Loucy (cell line): ENCODE measurements at regions not wholly inside any gene's neighbourhood (a gene's known extent, or its start where the extent isn't known, plus 50 kb on each side); places are given as distances from the start of the nearest gene placed in this dataset.

Source experiments
- H2AFZ ChIP-seq: fragments of 200-600 bp; sonication (generic); 2 replicates; pipeline ENCODE4 v1.6.0; 2016; ENCODE audit warnings: antibody characterized with exemption, mild to moderate bottlenecking, low read length, moderate library complexity
- H3F3A ChIP-seq: fragments of 200-600 bp; 2 replicates; pipeline ENCODE4 v1.6.0; 2016; ENCODE audit warnings: antibody characterized with exemption, low read depth, mild to moderate bottlenecking
- H3K27me3 ChIP-seq: fragments of 200-600 bp; sonication (generic); 2 replicates; pipeline ENCODE4 v1.6.1; 2014; ENCODE audit warnings: low read length, mild to moderate bottlenecking; ENCODE audit not compliant: insufficient read depth, poor library complexity, severe bottlenecking
- H3K36me3 ChIP-seq: fragments of 200-600 bp; sonication (generic); 2 replicates; pipeline ENCODE4 v1.6.1; 2016; ENCODE audit warnings: low read length; ENCODE audit not compliant: insufficient read depth
- H3K4me1 ChIP-seq: fragments of 200-600 bp; sonication (generic); 2 replicates; pipeline ENCODE4 v1.5.1; 2014; ENCODE audit warnings: low read length, mild to moderate bottlenecking; ENCODE audit not compliant: insufficient read depth, poor library complexity, severe bottlenecking
- H3K4me2 ChIP-seq: fragments of 200-600 bp; sonication (generic); 2 replicates; pipeline ENCODE4 v1.6.0; 2014; ENCODE audit warnings: antibody characterized with exemption, low read length, low read depth, mild to moderate bottlenecking; ENCODE audit not compliant: poor library complexity, severe bottlenecking
- H3K4me3 ChIP-seq: fragments of 200-600 bp; sonication (generic); 2 replicates; pipeline ENCODE4 v1.5.1; 2014; ENCODE audit warnings: low read length, mild to moderate bottlenecking, mixed read lengths; ENCODE audit not compliant: poor library complexity, severe bottlenecking
- H3K79me2 ChIP-seq: fragments of 200-600 bp; sonication (generic); 2 replicates; pipeline ENCODE4 v1.6.1; 2014; ENCODE audit warnings: low read length; ENCODE audit not compliant: insufficient read depth
- H3K9ac ChIP-seq: fragments of 200-600 bp; sonication (generic); 2 replicates; pipeline ENCODE4 v1.6.0; 2014; ENCODE audit warnings: mild to moderate bottlenecking, low read depth, low read length, moderate library complexity; ENCODE audit not compliant: poor library complexity, severe bottlenecking
- H3K9me2 ChIP-seq: fragments of 200-600 bp; sonication (generic); replicated peaks from 2 replicates; pipeline ENCODE4 v1.6.1; 2016; ENCODE audit warnings: low read depth, low read length, mixed read lengths
- H3K9me3 ChIP-seq: fragments of 200-600 bp; sonication (generic); 2 replicates; pipeline ENCODE4 v1.6.1; 2014; ENCODE audit warnings: mild to moderate bottlenecking, antibody characterized with exemption, low read length, low read depth; ENCODE audit not compliant: insufficient read depth
- H4K20me1 ChIP-seq: fragments of 200-600 bp; sonication (generic); 2 replicates; pipeline ENCODE4 v1.6.0; 2014; ENCODE audit warnings: antibody characterized with exemption, low read length, mild to moderate bottlenecking; ENCODE audit not compliant: insufficient read depth, poor library complexity, severe bottlenecking
- CTCF ChIP-seq: fragments of 200-600 bp; sonication (generic); conservative IDR thresholded peaks from 2 replicates; pipeline ENCODE4 v1.5.1; 2014; ENCODE audit warnings: mild to moderate bottlenecking, antibody characterized with exemption, low read length
- EZH2phosphoT487 ChIP-seq: fragments of 200-600 bp; IDR thresholded peaks from 2 replicates; pipeline ENCODE4 v1.6.1; 2018; ENCODE audit warnings: antibody characterized with exemption, mild to moderate bottlenecking, moderate library complexity, borderline replicate concordance

- H3K4me1 ChIP-seq = no peaks in the 10 kb centered on the region
- H3K36me3 ChIP-seq = no peaks in the 10 kb centered on the region
- H3F3A ChIP-seq = no peaks in the 10 kb centered on the region
- no peaks in the 10 kb centered on the region for H3K9me3 ChIP-seq
- no peaks in the 10 kb centered on the region for H3K79me2 ChIP-seq
- no peak overlapping the region for H3K9ac ChIP-seq
- H3K4me2 ChIP-seq = no peak overlapping the region
- no peaks in the 10 kb centered on the region for H3K27me3 ChIP-seq
- no peaks in the 10 kb centered on the region for H4K20me1 ChIP-seq
- no peak overlapping the region for H2AFZ ChIP-seq
- no peak for TF ChIP-seq CTCF
- no peak for TF ChIP-seq EZH2phosphoT487
- H3K9me2 ChIP-seq = no peaks in the 10 kb centered on the region
- H3K4me3 ChIP-seq = no peak overlapping the region
Measured at GRCh38 chr13:109667807-109668291, 118.5 kb downstream of the IRS2 start.

- Histone ChIP-seq H3F3A (no peaks in the 10 kb centered on the region), H4K20me1 (no peaks in the 10 kb centered on the region), H2AFZ (no peak overlapping the region), H3K36me3 (no peaks in the 10 kb centered on the region), H3K4me3 (no peak overlapping the region), H3K27me3 (no peaks in the 10 kb centered on the region), H3K4me1 (no peaks in the 10 kb centered on the region), H3K4me2 (no peak overlapping the region), H3K9me2 (no peaks in the 10 kb centered on the region), H3K79me2 (no peaks in the 10 kb centered on the region), H3K9me3 (no peaks in the 10 kb centered on the region), H3K9ac (no peak overlapping the region)
- TF ChIP-seq EZH2phosphoT487 (no peak), CTCF (no peak)
Measured at GRCh38 chr13:109667056-109667455, 119.3 kb downstream of the IRS2 start.

GRCh38 chr13:109666656-109667055 lies 119.7 kb downstream of the IRS2 start:
- Histone ChIP-seq H3K27me3 (no peaks in the 10 kb centered on the region), H3K9ac (no peak overlapping the region), H3F3A (no peaks in the 10 kb centered on the region), H3K36me3 (no peaks in the 10 kb centered on the region), H3K9me3 (no peaks in the 10 kb centered on the region), H3K9me2 (no peaks in the 10 kb centered on the region), H3K79me2 (no peaks in the 10 kb centered on the region), H2AFZ (no peak overlapping the region), H4K20me1 (no peaks in the 10 kb centered on the region), H3K4me1 (no peaks in the 10 kb centered on the region), H3K4me2 (no peak overlapping the region), H3K4me3 (no peak overlapping the region)
- no peak for TF ChIP-seq EZH2phosphoT487
- TF ChIP-seq CTCF = no peak
